NCI-H774 (cell line): ENCODE measurements at regions not wholly inside any gene's neighbourhood (a gene's known extent, or its start where the extent isn't known, plus 50 kb on each side); places are given as distances from the start of the nearest gene placed in this dataset.
"Not testable (repeated sequence)": the region's sequence is repeated elsewhere in the genome, so short reads cannot be mapped to it uniquely, and the experiment has no call there.

Experiments
- DNase-seq: peaks from one replicate; lab custom pipeline; 2025; lab: John Stamatoyannopoulos, UW

DNA sequence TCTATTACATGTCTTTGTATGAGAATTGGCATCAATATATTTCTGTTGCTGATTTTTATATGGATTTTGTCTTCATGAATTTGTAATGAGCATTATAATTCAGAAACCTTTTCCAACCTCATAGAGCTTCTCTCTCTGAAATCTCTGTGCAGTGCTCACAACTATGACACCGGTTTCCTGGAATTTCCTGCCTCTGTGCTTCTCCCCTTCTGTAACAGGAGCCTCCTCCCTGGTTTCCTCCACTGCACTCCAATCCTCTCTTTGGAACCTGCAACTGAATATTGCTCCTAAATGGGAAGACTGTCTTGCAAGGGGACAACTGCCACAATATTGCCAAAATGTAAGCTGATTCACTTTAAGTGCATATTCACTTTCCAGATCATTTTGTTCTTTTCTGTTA is 1147.9 kb downstream of the UQCRFS1 start:
- DNase-seq, result no peak

- DNase-seq, result no peak
Observed at GRCh38 chr19:28063702-28064101, 1149.2 kb downstream of the UQCRFS1 start.

DNA sequence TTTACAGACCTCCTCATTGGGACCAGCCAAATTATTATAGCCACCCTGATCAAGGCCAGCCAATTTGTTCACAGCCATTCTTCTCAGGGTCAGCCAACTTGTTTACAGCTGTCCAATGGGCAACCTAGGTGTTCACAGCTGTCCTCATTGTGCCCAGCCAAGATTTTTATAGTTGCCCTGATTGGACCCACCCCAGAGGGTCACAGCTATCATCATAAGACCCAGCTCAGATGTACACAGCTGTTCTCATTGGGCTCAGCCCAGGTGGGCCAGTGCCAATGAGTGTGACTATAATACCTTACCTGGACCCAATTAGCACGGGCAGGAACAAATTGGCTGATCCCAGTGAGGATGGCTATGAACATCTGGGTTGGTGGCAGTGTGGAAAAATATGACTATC is 1151.8 kb downstream of the UQCRFS1 start:
- no peak for DNase-seq

GRCh38 chr19:28057026-28057425 is 1155.9 kb downstream of the UQCRFS1 start:
- DNase-seq, result not testable (repeated sequence)

- DNase-seq, result no peak
Observed at GRCh38 chr19:28051047-28051446, 1161.9 kb downstream of the UQCRFS1 start.

DNA sequence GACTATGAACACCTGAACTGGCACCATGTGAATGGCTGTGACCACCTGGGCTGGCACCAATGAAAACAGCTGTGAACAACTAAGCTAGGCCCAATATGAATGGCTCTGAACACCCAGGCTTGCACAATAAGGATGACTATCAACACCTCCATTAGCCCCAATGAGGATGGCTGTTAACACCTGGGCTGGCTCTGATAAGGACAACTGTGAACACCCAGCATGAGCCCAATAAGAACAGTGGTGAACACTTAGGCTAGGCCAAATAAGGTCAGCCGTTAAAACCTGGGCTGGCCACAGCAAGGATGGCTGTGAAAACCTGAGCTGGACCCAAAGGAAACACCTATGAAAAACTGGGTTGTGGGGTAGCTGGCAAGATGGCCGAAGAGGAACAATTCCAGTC is 1163.1 kb downstream of the UQCRFS1 start:
- no peak for DNase-seq

GRCh38 chr19:28046932-28047331 is 1166.0 kb downstream of the UQCRFS1 start:
- no peak for DNase-seq

DNA sequence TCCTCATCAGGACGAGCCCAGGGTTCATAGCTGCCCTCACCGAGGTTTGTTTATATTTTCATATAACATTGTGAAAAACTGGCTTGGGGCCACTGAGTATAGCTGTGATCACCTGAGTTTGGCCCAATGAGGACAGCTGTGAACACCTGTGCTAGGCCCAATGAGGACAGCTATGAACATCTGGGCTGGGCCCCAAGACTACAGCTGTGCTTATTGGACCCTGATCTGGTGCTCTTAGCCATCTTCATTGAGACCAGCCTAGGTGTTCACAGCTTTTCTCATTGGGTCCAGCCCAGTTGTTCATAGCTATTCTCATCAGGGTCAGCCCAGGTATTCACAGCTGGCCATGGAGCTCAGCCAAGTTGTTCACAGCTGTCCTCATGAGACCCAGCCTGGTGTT is 1167.3 kb downstream of the UQCRFS1 start:
- no peak for DNase-seq

DNA sequence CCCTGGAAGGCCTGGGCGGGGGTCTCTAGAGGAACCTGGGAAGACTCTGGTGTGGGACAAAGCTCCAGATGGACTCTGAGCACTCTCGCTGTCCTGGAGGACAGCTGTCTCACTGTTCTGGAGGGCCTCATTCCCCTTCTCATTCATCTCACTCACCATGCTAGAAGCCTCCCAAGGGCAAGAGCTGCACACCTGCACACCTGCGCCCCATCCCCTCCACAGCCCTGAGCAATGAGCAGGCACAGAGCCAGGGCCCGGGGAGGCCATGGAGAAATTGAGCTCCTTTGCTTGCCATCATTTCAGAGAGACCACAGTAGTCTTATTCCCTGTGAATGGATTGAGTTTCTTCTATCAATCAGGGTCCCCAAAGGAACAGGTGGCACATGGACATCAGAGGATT is 1168.5 kb downstream of the UQCRFS1 start:
- no peak for DNase-seq

GRCh38 chr19:28042516-28042915 is 1170.4 kb downstream of the UQCRFS1 start:
- DNase-seq, result no peak

- DNase-seq, result no peak
Observed at GRCh38 chr19:28039677-28040381, 1173.1 kb downstream of the UQCRFS1 start.

DNA sequence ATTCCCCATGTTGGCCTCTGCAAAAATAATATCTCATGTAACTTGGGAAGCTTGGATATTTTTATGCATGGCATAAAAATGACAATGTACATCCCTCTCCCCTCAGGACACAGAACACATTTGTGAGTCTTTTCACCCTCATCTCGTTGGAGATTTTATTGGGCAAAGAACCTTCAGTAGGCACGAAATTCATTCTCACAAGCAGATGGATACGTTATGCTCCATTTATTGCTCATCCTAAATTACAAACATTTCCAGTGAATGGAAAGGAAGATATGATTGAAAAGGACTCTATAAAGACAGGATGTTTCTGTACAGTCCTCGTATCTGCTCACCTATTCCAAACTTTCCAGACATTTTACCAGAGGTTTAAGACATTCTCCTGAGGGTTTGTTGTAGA is 1175.8 kb downstream of the UQCRFS1 start:
- DNase-seq, result no peak

DNA sequence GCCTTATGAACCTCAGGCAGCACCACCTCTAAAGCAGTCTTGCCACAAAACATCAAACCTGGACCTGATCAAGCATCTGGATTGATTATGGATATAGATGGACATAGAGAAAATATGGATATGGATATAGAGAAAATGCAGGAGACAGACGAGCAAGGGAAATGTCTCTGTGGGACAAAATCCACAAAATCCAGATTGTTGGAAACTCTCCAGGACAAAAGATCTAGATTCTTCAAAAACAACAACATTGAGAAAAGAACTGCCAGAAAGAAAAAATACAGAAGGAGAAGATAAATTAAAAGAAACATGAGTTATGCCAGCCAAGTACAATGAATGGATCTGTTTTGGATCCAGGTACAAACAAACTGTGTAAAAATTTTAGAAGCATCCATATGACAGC is 1176.5 kb downstream of the UQCRFS1 start:
- DNase-seq, result no peak

GRCh38 chr19:28034936-28035335 is 1178.0 kb downstream of the UQCRFS1 start:
- DNase-seq, result no peak

GRCh38 chr19:28028881-28029444 is 1184.0 kb downstream of the UQCRFS1 start:
- DNase-seq, result no peak

- DNase-seq, result no peak
Observed at GRCh38 chr19:28027116-28027515, 1185.8 kb downstream of the UQCRFS1 start.

DNA sequence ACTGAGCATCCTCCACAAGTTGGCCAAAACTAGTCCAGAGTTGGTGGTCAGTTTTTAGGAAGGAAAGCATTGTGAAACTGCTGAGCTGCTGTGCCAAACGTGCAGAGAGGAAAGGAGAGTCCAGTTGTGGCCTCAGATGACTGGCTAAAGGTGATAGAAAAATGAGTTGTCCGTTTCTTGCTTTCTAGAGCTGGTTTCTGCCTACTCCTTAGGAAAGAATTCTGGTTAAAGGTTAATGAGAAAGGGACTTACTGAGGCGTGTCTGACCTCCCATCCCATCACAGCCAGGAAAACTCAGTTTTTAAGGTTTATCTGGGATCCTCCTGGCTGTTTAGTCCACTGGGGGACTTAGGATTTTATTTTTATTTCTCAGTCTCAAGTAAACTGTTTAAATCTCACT is 1186.3 kb downstream of the UQCRFS1 start:
- no peak for DNase-seq

- no peak for DNase-seq
Observed at GRCh38 chr19:28024920-28025319, 1188.0 kb downstream of the UQCRFS1 start.

DNA sequence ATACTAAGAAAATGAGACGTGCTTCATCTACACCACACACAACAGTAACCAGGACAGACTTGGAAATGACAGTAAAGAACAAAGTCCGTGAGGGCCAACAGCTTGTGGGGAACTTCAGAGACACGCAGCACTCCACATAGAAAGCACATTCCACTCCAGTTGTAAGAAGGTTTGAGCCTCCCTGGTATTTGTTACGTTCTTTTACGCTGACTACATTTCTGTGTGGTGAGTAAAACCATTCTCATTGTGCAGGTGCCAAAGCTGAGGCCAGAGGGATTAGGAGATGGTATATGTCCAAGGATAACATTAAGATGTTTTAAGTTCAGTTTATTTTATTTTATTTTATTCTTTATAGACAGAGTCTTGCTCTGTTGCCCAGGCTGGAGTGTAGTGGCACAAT is 1189.9 kb downstream of the UQCRFS1 start:
- DNase-seq, result no peak

GRCh38 chr19:28022506-28022905 is 1190.4 kb downstream of the UQCRFS1 start:
- DNase-seq, result no peak

GRCh38 chr19:28021259-28022185 is 1191.4 kb downstream of the UQCRFS1 start:
- no peak for DNase-seq

GRCh38 chr19:28020619-28021258 is 1192.2 kb downstream of the UQCRFS1 start:
- DNase-seq, result no peak
